Transverse colon (tissue), 4 donors: ENCODE measurements at regions not wholly inside any gene's neighbourhood (a gene's known extent, or its start where the extent isn't known, plus 50 kb on each side); places are given as distances from the start of the nearest gene placed in this dataset.

ENCODE experiments used
- EP300 ChIP-seq: sonication (generic); formaldehyde crosslinking; IDR thresholded peaks from one replicate; pipeline ENCODE4 v1.6.1; 2017; ENCODE audit warnings: antibody characterized with exemption, low read depth
- POLR2A ChIP-seq: fragments of 450-650 bp; IDR thresholded peaks from one replicate; pipeline ENCODE4 v1.6.1; 2016; ENCODE audit warnings: antibody characterized with exemption, mild to moderate bottlenecking, moderate library complexity
- POLR2AphosphoS5 ChIP-seq, 3 donors: sonication (generic); formaldehyde crosslinking; IDR thresholded peaks; one replicate each; pipeline ENCODE4 v1.6.1; 2016; ENCODE audit warnings: antibody characterized with exemption in 3 of 3
- TF ChIP-seq, protein P1 (sequence below), 5 experiments: fragments of 200-600 bp in 3 of 5; fragments of 450-650 bp in 2 of 5; sonication (generic) in 3 of 5; IDR thresholded peaks; 1 replicate in 2 of 5; 2 replicates in 3 of 5; pipeline ENCODE4 v1.5.1; 2016 to 2017; ENCODE audit warnings: antibody characterized with exemption in 5 of 5, inconsistent platforms in 3 of 5, mild to moderate bottlenecking in 2 of 5, moderate library complexity in 1 of 5

DNA sequence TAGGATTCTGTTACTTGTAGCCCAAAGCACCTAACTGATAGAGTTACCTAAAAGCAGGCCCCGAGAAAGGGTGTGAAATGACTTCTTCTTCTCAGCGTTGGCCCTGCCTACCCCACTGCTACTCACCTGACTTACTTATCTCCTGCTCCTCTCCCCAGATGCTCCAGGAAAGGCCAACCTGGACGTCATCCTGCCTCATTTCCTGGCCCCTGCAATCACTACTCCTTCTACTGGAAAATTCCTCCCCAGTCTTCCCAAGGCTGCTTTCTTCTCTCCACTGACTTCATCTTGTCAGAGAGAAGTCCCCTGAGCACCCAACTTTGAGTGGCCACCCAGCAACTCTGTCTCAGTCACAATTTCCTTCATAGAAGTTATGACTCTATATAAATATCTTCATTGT is 63.4 kb upstream of the KLF7 start:
- TF ChIP-seq POLR2AphosphoS5 (IDR thresholded peaks at IDR 0.05) (no peak), POLR2A (no peak), EP300 (no peak)
- TF ChIP-seq, protein P1, sequence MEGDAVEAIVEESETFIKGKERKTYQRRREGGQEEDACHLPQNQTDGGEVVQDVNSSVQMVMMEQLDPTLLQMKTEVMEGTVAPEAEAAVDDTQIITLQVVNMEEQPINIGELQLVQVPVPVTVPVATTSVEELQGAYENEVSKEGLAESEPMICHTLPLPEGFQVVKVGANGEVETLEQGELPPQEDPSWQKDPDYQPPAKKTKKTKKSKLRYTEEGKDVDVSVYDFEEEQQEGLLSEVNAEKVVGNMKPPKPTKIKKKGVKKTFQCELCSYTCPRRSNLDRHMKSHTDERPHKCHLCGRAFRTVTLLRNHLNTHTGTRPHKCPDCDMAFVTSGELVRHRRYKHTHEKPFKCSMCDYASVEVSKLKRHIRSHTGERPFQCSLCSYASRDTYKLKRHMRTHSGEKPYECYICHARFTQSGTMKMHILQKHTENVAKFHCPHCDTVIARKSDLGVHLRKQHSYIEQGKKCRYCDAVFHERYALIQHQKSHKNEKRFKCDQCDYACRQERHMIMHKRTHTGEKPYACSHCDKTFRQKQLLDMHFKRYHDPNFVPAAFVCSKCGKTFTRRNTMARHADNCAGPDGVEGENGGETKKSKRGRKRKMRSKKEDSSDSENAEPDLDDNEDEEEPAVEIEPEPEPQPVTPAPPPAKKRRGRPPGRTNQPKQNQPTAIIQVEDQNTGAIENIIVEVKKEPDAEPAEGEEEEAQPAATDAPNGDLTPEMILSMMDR (IDR thresholded peaks at IDR 0.05), result no peak
